GM20000 (cell line): ENCODE measurements at regions not wholly inside any gene's neighbourhood (a gene's known extent, or its start where the extent isn't known, plus 50 kb on each side); places are given as distances from the start of the nearest gene placed in this dataset.

Source experiments
- DNase-seq: peaks from one replicate; pipeline ENCODE4 v3.0.0; 2012; ENCODE audit warnings: low spot score
- TF ChIP-seq, protein P1 (sequence below): IDR thresholded peaks from 2 replicates; pipeline ENCODE4 v1.5.1; 2012; ENCODE audit warnings: mild to moderate bottlenecking, control low read depth; ENCODE audit errors: extremely low read depth, missing control alignments

GRCh38 chr5:44640945-44641456 is 167.7 kb upstream of the MRPS30 start:
- DNase-seq: no peak
- TF ChIP-seq, protein P1, sequence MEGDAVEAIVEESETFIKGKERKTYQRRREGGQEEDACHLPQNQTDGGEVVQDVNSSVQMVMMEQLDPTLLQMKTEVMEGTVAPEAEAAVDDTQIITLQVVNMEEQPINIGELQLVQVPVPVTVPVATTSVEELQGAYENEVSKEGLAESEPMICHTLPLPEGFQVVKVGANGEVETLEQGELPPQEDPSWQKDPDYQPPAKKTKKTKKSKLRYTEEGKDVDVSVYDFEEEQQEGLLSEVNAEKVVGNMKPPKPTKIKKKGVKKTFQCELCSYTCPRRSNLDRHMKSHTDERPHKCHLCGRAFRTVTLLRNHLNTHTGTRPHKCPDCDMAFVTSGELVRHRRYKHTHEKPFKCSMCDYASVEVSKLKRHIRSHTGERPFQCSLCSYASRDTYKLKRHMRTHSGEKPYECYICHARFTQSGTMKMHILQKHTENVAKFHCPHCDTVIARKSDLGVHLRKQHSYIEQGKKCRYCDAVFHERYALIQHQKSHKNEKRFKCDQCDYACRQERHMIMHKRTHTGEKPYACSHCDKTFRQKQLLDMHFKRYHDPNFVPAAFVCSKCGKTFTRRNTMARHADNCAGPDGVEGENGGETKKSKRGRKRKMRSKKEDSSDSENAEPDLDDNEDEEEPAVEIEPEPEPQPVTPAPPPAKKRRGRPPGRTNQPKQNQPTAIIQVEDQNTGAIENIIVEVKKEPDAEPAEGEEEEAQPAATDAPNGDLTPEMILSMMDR: no peak

- TF ChIP-seq, protein P1: no peak
- DNase-seq: no peak
Observed at GRCh38 chr5:44637916-44638869, 170.6 kb upstream of the MRPS30 start.

GRCh38 chr5:44632344-44632743 is 176.4 kb upstream of the MRPS30 start:
- no peak for DNase-seq
- TF ChIP-seq, protein P1: no peak

GRCh38 chr5:44626846-44627245 is 181.9 kb upstream of the MRPS30 start:
- TF ChIP-seq, protein P1: no peak
- no peak for DNase-seq

DNA sequence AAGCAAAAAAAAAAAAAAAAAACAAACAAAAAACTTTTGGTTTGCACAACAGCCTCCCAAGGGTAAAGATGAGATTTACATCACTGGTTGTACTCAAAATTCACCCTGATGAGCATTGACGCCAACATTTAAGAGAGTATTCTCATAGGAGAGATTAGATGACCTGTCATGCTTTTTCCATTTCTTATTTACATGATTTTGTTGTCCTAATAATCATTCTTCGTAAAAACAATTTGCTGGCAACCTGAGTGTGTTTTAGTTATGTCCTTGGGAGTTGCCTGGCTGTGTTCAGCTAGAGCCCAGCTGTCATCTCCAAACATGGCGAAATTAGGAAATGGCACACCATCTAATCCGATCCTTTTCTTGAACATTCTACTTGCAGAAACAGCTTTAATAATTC is 186.4 kb upstream of the MRPS30 start:
- DNase-seq: no peak
- TF ChIP-seq, protein P1: no peak

DNA sequence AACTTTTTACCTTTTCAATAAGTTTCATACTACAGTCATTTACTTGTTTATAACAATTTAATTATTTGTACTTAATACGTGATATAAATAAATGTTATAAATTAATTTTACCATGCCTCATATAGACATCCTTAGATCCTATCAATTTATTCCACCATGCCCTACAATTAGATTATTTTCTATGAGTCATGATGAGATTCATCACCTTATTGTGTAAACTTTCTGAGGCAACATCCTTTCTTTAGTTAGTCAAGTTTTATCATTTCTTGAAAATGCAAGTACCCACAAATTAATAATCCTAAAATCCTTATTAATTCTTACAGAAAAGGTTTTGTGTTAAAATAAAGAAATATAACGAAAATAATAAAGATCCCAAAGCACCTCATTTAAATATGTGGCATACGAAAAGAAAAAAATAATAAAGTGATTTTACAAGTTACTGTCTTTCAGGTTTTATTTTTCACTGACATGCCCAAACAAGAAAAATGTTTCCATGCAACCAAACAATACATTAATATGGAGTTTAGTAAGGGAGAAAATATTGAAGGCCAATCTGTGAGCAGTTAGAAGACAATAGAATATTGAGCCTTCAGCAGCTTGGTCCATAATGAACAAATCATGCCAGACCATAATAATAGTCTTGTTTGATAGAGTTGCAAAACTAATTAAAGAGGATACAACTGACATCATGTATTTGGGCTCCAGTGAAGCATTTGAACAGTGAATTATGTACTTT is 188.7 kb upstream of the MRPS30 start:
- TF ChIP-seq, protein P1: no peak
- no peak for DNase-seq

GRCh38 chr5:44614845-44615244 is 193.9 kb upstream of the MRPS30 start:
- DNase-seq: no peak
- TF ChIP-seq, protein P1: no peak
